WTC11 (cell line): ENCODE measurements at regions not wholly inside any gene's neighbourhood (a gene's known extent, or its start where the extent isn't known, plus 50 kb on each side); places are given as distances from the start of the nearest gene placed in this dataset.

ENCODE experiments used
- CREB1 ChIP-seq: sonication (generic); formaldehyde crosslinking; IDR thresholded peaks from 2 replicates; pipeline ENCODE4 v1.8.0; 2023; ENCODE audit warnings: mild to moderate bottlenecking, missing genetic modification reagents
- CTCF ChIP-seq: fragments of 200-600 bp; IDR thresholded peaks from 2 replicates; pipeline ENCODE4 v1.8.0; 2022; ENCODE audit warnings: antibody characterized with exemption
- FOXP1 ChIP-seq: sonication (generic); formaldehyde crosslinking; IDR thresholded peaks from 2 replicates; pipeline ENCODE4 v1.8.0; 2022; ENCODE audit warnings: missing genetic modification reagents, mild to moderate bottlenecking, moderate library complexity, borderline replicate concordance
- SP1 ChIP-seq: sonication (generic); formaldehyde crosslinking; conservative IDR thresholded peaks from 2 replicates; pipeline ENCODE4 v1.8.1; 2022; ENCODE audit warnings: missing genetic modification reagents
- TEAD1 ChIP-seq: sonication (generic); formaldehyde crosslinking; IDR thresholded peaks from 2 replicates; pipeline ENCODE4 v1.8.0; 2022; ENCODE audit warnings: mild to moderate bottlenecking, missing genetic modification reagents
- ZNF121 ChIP-seq: sonication (generic); formaldehyde crosslinking; IDR thresholded peaks from 2 replicates; pipeline ENCODE4 v1.8.0; 2023; ENCODE audit warnings: missing genetic modification reagents
- TF ChIP-seq, protein P1 (sequence below): sonication (generic); formaldehyde crosslinking; IDR thresholded peaks from 2 replicates; pipeline ENCODE4 v1.8.0; 2023; ENCODE audit warnings: missing genetic modification reagents, mild to moderate bottlenecking, borderline replicate concordance
- TF ChIP-seq, protein P2 (sequence below): sonication (generic); formaldehyde crosslinking; IDR thresholded peaks from 2 replicates; pipeline ENCODE4 v1.8.1; 2022; ENCODE audit warnings: low read depth, missing genetic modification reagents, borderline replicate concordance

- TF ChIP-seq CTCF = no peak
- no peak for TF ChIP-seq CREB1 (CRISPR knock-in tag)
- TF ChIP-seq, protein P1, sequence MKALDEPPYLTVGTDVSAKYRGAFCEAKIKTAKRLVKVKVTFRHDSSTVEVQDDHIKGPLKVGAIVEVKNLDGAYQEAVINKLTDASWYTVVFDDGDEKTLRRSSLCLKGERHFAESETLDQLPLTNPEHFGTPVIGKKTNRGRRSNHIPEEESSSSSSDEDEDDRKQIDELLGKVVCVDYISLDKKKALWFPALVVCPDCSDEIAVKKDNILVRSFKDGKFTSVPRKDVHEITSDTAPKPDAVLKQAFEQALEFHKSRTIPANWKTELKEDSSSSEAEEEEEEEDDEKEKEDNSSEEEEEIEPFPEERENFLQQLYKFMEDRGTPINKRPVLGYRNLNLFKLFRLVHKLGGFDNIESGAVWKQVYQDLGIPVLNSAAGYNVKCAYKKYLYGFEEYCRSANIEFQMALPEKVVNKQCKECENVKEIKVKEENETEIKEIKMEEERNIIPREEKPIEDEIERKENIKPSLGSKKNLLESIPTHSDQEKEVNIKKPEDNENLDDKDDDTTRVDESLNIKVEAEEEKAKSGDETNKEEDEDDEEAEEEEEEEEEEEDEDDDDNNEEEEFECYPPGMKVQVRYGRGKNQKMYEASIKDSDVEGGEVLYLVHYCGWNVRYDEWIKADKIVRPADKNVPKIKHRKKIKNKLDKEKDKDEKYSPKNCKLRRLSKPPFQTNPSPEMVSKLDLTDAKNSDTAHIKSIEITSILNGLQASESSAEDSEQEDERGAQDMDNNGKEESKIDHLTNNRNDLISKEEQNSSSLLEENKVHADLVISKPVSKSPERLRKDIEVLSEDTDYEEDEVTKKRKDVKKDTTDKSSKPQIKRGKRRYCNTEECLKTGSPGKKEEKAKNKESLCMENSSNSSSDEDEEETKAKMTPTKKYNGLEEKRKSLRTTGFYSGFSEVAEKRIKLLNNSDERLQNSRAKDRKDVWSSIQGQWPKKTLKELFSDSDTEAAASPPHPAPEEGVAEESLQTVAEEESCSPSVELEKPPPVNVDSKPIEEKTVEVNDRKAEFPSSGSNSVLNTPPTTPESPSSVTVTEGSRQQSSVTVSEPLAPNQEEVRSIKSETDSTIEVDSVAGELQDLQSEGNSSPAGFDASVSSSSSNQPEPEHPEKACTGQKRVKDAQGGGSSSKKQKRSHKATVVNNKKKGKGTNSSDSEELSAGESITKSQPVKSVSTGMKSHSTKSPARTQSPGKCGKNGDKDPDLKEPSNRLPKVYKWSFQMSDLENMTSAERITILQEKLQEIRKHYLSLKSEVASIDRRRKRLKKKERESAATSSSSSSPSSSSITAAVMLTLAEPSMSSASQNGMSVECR (CRISPR knock-in tag) = no peak
- no peak for TF ChIP-seq FOXP1 (CRISPR knock-in tag)
- TF ChIP-seq, protein P2, sequence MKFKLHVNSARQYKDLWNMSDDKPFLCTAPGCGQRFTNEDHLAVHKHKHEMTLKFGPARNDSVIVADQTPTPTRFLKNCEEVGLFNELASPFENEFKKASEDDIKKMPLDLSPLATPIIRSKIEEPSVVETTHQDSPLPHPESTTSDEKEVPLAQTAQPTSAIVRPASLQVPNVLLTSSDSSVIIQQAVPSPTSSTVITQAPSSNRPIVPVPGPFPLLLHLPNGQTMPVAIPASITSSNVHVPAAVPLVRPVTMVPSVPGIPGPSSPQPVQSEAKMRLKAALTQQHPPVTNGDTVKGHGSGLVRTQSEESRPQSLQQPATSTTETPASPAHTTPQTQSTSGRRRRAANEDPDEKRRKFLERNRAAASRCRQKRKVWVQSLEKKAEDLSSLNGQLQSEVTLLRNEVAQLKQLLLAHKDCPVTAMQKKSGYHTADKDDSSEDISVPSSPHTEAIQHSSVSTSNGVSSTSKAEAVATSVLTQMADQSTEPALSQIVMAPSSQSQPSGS (CRISPR knock-in tag) = no peak
- no peak for TF ChIP-seq TEAD1 (CRISPR knock-in tag)
- no peak for TF ChIP-seq SP1 (CRISPR knock-in tag)
- no peak for TF ChIP-seq ZNF121 (CRISPR knock-in tag)
Measured at GRCh38 chr18:38981389-38981788, 1415.8 kb upstream of the CELF4 start.
